NCI-H510A treated with DMSO at 0.1 percent for 48 hours (cell line): ENCODE measurements at regions not wholly inside any gene's neighbourhood (a gene's known extent, or its start where the extent isn't known, plus 50 kb on each side); places are given as distances from the start of the nearest gene placed in this dataset.

Experiments used
- DNase-seq: peaks from one replicate; lab custom pipeline; 2025; lab: John Stamatoyannopoulos, UW

DNA sequence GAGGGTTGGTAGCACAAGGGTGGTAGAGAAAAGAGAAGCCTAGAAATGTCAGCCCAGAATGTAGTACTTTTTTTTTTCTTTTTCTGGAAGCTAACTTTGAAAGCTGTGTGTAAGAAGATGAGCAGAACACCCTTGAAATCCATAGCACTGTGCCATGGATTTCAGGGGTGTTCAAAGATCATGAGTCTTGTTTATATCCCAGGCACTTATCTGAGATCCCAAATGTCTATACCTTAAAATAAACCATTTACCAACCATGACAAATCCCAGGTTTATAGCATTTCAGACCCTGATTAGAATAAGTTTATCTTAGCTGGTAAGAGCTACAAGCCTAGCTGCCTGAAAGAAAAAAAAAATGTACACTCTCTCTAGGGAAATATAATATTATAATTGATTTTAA lies 389.9 kb upstream of the ANXA10 start:
- DNase-seq, result no peak

DNA sequence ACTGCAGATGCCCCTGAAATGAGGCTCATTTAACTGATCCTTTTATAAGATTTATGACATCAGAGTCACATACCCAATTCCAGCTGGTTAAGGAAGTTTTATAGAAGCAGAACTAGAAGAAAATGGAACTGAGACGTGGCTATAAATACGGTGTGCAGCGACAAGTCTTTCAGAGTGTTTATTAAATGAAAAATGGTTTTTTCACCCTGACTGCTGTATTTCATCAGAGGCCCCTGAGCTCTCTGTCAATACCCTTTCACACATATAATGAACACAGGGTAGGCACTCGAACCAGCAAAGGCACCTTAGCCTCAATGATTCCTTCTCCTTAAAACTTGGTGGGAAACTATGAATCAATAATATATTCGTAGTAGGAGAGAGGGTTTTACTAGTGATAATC lies 380.8 kb upstream of the ANXA10 start:
- no peak for DNase-seq

DNA sequence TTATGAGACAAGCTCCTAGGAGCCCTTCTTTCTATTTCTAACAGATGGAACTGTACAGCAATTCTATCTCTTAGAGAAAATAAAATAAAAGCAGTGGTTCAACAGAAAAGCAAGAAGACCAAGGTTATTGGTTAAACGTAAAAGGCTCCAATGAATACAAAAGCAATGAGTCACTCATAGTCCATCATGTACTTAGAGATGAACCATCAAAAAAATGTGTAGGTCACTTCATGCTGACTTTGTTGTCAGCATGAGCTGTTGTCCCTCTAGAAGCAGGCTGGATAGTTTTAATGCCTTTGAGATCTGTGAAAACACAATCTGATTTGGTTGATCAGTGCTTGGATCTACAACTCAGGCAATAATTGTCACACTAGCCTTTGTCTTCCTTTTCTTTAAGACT lies 378.6 kb upstream of the ANXA10 start:
- DNase-seq, result no peak

DNA sequence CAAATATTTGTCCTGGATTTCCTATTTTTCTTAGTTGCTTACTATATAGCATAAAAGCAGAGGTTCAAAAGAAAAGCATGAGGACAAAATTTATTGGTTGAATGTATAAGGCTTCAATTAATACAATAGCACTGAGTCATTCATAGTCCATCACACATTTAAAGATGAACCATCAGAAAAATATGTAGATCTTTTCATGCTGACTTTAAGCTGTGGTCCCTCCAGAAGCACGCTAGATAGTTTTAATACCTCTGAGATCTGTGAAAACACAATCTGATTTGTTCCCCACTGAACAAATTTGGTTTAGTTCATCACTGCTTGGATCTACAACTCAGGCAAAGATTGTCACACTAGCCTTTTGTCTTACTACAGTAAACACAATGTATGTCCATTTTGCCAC lies 377.2 kb upstream of the ANXA10 start:
- no peak for DNase-seq

DNA sequence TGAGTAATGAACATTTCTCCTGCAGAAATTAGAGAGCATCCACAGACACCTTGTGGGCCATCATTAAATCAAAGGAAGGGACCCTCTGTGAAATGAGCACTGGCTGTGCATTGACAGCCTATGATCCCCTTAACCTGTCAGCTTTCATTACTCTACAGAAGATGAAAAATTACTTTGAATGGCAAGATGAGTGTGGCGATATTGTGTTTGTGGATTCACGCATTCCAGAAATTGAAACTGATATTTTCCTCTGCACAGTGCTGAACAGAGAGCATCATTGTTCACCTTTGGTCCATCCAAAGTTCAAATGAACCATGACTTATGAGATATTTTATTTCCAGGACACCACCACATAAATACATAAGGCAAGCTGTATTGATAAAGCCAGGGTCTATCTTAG lies 374.8 kb upstream of the ANXA10 start:
- DNase-seq, result no peak

DNA sequence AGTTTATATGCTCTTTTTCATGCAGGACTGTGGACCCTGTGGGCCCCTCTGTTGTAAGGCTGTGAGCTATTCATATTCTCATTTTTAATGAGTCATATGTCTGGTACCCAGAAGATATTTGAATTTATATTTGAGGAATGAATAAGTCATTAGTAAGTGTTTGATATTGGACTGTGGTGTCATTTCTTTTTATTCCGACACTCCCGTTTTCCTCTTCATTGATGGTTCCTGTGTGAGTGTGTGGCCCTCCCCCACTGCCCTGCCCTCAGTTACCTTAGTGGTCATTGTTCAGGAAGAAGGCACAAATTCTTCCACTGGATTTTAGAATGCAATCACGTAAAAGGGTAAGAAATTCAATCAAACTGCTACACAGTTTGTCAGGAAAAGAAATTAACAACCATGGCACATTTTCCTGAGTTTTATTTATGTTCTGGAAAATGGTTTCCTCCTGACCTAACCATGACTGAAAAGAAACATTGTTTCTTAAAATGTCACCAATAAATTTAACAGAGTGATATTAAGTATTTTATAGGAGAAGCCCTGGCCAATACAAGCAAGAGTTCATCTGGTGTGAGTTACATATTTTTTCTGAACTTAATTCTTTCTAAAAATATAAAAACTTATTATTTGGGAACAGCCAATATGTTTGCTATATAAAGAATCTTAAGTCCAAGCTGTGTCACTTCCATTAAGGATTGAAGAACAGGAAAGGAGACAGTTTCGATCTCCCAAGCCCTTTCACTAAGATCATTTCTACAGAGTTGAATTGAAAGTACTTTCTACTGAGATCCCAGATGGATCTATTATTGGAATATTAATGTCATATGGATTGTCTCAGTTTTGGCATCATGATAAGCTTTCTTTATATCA lies 370.5 kb upstream of the ANXA10 start:
- no peak for DNase-seq

DNA sequence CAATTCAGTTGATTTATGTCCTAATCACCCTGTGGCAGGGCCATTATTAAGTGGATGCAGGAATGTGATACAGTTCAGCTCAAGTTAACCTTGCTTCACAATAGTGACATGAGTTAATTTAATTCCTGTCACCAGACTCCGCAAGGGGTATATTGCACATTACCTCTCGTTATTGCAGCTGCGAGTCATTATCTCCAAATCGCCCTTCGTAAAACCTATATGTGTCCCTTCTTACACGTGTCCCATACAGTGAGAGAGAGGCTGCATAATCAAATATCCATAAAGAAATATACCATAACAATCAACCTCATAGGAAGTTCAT lies 369.9 kb upstream of the ANXA10 start:
- no peak for DNase-seq

DNA sequence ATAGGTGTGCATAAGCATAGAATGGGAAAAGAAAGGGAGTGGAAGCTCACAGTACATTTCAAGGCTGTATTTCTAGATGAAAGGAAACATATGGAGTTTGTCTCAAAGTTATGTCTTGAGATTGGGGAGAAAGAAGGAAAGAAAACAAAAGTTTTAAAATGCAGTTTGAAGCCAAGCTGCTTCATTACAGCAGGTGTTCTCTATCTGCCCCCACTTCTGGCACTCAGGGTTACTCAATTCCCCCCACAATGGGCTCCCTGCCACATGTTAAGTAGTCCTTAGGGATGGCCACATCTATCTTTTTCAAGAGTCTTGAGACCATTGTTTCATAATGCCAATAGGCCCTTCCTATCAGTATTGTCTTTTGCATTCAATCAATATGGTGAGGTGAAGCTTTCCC lies 367.4 kb upstream of the ANXA10 start:
- no peak for DNase-seq

DNA sequence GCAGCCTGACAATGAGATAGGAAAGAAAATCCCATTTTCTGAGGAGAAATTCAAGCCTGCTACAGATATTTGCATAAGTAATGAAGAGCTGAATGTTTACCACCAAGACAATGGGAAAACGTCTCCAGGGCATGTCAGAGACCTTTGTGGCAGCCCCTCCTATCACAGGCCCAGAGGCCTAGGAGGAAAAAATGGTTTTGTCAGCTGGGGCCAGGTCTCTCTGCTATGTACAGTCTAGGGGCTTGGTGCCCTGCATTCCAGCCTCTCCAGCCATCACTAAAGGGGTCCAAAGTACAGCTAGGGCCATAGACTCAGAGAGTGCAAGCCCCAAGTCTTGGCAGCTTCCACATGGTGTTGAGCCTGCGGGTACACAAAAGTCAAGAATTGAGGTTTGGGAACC lies 361.6 kb upstream of the ANXA10 start:
- no peak for DNase-seq

DNA sequence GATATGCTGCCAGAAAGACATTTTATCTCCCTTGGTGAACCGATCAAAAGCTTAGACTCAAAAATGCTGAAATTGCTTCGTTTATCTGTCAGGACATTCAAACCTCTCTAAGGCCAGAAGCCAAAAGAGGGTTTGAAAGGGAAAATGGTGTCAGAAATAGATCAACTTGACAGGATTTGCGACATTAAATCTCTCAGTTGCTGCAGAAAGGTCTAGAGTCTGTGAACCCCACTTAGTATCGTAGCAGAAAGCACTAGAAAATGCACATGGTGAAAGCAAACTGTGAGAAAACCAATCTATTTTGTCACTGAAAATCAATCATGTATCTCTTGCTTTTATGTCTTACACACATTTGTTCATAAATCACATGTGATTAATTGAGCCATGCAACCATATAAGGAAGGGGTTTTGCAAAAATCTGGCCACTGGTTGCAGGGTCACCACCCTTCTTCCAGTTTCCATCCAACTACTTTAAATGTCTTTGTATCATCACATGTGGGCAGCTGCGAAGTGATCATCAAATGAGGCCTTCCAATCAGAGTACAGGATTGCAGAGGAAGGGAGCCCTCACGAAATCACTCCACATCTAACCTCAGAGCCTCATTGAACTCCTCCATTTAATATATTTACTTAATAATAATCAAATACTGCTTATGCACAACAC lies 347.2 kb upstream of the ANXA10 start:
- no peak for DNase-seq

DNA sequence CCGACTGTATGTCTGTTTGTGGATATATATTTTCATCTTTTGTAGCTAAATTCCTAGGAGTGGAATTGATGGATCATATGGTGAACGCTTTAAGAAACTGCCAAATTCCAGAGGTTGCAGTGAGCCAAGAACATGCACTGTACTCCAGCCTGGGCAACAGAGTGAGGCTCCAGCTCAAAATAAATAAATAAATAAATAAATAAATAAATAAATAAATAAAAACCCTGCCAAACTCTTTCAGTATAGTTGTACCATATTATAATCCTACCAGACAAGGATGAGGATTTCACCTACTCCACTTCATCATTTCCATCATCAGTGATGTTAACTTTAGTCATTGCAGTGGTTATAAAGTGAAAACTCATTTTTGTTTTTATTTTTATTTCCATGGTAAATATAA lies 325.1 kb upstream of the ANXA10 start:
- no peak for DNase-seq

DNA sequence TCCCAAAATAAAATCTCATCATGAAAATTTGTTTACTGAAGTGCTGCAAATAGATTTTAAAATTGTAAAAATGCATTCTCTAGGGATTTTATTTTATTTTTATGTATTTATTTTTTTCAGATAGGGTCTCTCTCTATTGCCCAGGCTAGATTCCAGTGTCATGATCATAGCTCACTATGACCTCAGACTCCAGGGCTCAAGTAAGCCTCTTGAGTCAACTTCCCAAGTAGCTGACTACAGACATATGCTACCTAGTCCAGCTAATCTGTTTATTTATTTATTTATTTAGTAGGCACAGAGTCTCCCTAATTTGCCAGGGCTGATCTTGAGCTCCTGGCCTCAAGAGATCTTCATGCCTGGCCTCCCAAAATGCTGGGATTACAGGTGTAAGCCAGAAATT lies 317.7 kb upstream of the ANXA10 start:
- no peak for DNase-seq

DNA sequence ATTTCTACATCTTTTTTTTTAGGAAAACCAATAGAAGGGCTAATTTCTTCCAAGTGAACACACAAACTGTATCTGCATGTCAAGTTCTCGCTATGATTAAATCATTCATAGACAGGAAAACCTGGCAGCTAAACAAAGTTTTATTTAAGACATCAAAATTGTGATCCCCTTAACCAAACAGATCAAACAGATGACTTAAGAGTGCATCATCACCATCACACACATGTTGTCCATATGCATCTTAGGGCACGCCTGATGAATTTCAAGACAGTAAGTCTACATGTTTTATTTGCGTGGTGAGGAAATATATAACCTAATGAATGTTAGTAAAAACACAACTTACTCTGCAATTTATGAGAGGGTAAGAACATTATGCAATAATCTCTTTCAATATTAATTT lies 317.0 kb upstream of the ANXA10 start:
- DNase-seq, result no peak

DNA sequence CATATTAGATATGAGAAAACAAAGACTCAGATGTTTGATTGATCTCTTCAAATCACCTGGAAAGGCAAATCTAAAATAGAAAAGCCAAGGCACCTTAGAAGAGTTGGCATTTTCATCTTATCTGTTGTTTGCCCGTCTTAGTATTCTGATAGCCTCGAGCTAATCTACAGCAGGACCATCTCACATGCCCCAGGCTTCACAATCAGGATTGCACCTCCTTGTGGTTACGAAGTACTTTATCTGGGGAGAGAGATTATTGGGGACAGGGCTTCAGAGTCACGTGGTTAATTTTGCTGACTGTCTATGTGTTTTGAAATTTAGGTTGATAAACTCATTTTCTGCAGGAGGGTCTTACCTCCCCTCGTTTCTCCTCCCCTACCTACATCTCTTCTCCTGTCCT lies 313.1 kb upstream of the ANXA10 start:
- DNase-seq, result no peak

DNA sequence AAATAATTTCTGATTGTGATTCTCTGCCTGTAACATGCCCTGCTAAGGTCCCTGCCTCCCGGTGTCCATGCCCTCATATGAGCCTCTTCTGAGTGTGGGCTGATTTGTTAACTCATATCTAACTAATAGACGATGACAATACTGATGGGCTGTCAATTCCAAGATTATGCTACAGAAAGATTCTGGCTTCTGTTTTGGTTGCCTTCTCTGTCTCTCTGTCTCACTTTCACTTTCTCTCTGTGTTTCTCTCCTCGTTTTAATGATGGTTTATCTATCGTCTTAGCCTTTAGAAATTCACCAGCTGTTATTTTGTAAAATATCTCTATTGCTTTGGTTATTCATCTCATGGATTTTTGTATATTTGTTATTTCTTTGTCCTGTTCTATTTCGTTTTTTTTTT lies 312.5 kb upstream of the ANXA10 start:
- DNase-seq, result no peak

DNA sequence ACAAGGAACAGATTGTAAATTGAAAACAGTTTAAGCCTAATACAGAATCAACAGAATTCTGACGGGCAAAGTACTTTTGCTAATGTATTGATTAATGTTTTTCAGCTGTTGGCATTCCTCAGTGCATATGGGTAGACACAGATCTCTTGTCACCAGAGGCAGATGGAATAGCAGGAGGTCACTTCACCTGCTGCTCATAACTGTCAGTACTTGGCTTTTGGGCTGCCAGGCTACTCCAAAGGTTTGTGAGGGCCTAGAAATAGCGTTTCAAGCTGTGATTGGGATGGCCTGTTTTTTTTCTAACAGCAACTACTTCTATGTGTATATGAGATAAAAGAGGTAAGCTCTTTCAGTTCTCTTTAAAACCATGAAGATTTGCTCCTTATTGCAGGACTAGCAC lies 307.5 kb upstream of the ANXA10 start:
- DNase-seq, result no peak

DNA sequence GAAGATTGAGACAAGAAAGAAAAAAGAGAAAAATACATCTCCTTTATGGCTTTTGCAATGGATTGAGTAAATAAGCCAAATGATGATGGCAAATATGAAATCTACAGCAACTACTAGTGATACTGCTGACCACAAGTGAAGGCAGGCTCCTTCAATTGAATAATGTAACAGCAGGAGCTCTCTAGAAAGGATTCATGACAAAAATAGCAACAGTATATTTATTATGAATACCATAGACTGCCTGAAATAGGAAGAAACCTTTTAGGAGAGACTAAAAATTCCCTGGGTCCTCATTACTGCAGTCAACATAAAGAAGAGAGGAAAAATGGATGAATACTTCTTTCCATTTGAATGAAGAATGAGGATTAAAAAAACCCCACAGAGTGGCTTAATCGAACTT lies 306.8 kb upstream of the ANXA10 start:
- no peak for DNase-seq

DNA sequence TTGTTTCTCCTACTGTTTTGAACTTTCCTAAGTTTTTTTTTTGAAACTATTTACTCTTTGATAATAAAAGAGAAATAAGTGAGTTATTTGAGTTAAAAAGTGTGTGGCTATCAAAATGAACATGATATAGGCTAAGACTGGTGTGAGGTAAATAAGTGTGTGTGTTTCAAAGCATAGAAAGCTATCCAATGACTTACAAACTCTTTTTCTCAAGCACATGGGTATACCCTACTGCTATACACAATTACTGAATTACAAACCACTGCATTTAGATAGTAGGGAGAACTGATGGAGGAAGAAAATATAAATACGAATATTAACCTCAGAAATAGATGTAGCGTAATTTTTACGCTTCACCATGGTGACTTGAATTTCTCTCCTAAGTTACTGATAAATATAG lies 305.8 kb upstream of the ANXA10 start:
- DNase-seq, result no peak

DNA sequence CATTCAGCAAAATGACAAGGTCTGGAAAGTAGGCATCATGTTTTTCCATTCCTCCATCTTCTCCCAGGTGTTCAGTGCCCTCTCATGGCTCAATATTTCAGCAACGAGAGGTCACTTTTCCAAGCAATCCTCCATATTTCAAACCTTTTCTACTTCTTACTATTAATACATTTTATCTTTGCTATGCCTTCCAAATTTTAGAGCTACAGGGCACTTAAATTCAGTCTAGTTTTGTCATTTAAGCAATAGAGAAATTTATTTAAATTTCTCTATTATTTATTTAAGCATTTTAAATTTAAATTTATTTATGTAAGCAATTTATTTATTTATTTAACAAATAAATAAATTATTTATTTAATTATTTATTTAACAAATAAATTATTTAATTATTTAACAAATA lies 305.1 kb upstream of the ANXA10 start:
- no peak for DNase-seq

DNA sequence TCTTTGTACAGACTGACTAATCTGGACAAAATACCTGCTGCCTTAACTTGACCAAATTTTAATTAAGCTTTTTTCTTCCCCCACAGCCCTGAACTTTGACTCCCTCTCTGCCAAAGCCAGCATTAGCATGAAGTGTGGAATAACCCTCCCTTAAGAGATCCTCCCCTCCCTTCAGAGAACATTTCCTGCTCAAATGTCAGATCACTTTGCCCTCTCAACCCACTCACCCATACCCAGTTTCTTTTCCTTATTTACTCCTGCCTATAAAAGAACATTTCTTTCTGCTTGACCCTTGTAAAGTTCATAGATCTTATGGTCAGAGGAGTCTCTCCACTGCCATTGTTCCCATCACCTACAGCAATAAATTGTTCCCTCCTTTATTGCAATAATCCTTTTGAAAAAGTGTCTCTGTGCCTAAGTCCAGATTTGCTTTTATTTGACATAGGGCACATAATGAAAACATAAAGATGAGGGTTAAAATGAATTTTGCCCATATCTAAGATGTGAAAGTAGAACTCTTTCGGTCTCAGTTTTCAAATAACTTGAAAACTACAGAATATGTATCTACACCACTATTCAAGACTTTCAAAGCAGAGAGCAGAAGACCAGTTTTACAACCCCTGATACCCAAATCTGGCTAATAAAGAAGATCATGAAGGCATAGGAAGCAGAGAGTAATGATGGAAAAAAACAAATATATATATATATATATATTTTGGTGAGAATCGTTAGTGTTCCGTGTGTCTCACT lies 289.7 kb upstream of the ANXA10 start:
- no peak for DNase-seq

DNA sequence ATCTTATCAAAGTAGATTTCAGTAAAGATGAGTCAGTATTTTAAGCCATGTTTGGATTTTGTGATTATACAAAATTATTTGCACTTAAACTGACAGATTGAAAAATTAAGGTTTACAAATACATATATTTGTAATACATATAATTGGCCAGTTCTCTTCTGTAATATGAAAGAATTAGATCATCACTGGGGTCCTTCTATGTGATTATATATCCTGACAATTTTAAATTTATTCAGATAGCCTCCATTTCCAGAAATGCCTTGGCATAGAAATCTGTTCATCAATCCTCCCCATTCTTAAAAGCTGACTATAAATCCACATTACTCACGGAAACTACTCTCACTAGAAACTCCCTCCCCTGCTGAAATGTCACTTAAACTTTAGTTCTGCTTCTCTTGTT lies 280.4 kb upstream of the ANXA10 start:
- no peak for DNase-seq

DNA sequence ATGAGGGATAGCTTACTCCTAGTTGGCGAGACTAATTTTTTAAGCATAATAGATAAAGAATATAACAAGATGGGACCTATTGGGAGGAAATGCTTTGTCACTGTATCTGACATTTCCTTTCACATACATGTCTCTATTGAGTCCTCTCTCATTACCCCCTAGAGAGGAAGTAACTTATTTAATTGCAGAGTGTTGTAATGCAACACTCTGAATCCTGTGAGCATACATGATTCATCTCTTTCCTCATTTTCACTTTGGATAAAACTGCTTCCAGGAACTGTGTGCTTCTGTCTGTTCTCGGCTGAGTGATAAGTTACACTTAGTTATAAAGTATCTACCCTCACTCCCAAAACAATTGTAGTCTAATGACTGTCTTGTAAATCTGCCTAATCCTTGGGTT lies 266.1 kb upstream of the ANXA10 start:
- DNase-seq, result no peak

DNA sequence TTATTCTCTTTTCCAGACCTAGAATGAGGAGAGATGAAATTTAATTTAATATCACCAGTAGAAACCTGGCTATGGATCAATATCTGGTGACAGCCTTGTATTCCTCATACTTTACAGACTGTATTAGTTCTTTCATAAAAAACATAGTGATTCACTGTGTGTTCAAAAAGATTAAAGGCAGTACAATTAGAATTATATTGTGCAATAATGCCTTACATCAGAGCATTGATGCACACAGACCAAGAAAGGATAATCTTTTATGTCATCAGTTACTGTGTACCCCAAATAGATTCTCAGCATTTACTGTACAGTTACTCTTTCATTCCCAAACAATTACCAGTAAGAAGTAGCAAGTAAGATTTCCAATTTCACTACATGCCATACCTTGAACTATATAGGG lies 260.5 kb upstream of the ANXA10 start:
- DNase-seq, result no peak
